Nephron progenitor cell (in vitro differentiated cells): ENCODE measurements at regions not wholly inside any gene's neighbourhood (a gene's known extent, or its start where the extent isn't known, plus 50 kb on each side); places are given as distances from the start of the nearest gene placed in this dataset.

Source experiments
- DNase-seq: peaks from one replicate; pipeline ENCODE4 v3.0.0; 2021
- H3K27ac Mint-ChIP-seq: 2 replicates; pipeline ENCODE4 v1.8.0; 2021; ENCODE audit warnings: mild to moderate bottlenecking, moderate library complexity, mixed read lengths
- H3K27me3 Mint-ChIP-seq: 2 replicates; pipeline ENCODE4 v1.8.0; 2021; ENCODE audit warnings: mild to moderate bottlenecking, low read depth, mixed read lengths; ENCODE audit not compliant: poor library complexity
- H3K36me3 Mint-ChIP-seq: 2 replicates; pipeline ENCODE4 v1.8.0; 2021; ENCODE audit warnings: low read depth, mixed read lengths
- H3K4me1 Mint-ChIP-seq: 2 replicates; pipeline ENCODE4 v1.8.0; 2021; ENCODE audit warnings: mixed read lengths
- H3K4me3 Mint-ChIP-seq: 2 replicates; pipeline ENCODE4 v1.8.0; 2021; ENCODE audit warnings: mild to moderate bottlenecking, moderate library complexity, mixed read lengths
- H3K9me3 Mint-ChIP-seq: 2 replicates; pipeline ENCODE4 v1.8.0; 2021; ENCODE audit warnings: mild to moderate bottlenecking, moderate library complexity, mixed read lengths
- TF ChIP-seq, protein P1 (sequence below): fragments of 200-600 bp; sonication (generic); IDR thresholded peaks from 2 replicates; pipeline ENCODE4 v1.5.0; 2021; ENCODE audit warnings: antibody characterized with exemption

DNA sequence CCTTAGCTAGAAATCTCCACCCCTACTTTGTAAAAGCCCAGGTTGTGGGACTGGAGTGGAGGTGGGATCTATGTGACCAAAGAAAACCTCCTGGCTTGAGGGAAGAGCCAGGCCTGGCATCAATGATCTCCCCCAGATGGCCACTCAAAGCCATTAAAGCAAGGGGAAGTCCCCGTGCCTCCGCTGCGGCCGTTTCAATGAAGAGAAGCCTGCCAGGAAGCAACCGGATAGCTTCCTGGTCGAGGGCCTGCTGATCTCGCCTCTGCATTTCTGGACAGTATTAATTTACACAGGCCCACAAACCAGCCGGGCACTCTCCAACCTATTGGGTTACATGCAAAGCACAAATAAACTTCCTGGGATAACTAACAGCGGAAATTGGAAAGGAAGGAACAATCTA, 160.5 kb upstream of the MSX2 start:
- Mint-ChIP-seq H3K27ac (peak overlapping the region; percentile 36), H3K4me1 (peaks cover 17% of the 10 kb centered on the region)
- peak; percentile 51 for DNase-seq

GRCh38 chr5:174567506-174568141, 156.8 kb upstream of the MSX2 start:
- peaks cover 33% of the 10 kb centered on the region for H3K4me1 Mint-ChIP-seq
- no peaks in the 10 kb centered on the region for H3K36me3 Mint-ChIP-seq
- H3K27me3 Mint-ChIP-seq: peaks cover 11% of the 10 kb centered on the region
- DNase-seq: no peak
- no peaks in the 10 kb centered on the region for H3K9me3 Mint-ChIP-seq
- TF ChIP-seq, protein P1, sequence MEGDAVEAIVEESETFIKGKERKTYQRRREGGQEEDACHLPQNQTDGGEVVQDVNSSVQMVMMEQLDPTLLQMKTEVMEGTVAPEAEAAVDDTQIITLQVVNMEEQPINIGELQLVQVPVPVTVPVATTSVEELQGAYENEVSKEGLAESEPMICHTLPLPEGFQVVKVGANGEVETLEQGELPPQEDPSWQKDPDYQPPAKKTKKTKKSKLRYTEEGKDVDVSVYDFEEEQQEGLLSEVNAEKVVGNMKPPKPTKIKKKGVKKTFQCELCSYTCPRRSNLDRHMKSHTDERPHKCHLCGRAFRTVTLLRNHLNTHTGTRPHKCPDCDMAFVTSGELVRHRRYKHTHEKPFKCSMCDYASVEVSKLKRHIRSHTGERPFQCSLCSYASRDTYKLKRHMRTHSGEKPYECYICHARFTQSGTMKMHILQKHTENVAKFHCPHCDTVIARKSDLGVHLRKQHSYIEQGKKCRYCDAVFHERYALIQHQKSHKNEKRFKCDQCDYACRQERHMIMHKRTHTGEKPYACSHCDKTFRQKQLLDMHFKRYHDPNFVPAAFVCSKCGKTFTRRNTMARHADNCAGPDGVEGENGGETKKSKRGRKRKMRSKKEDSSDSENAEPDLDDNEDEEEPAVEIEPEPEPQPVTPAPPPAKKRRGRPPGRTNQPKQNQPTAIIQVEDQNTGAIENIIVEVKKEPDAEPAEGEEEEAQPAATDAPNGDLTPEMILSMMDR: no peak
- H3K4me3 Mint-ChIP-seq: no peak overlapping the region
- no peak overlapping the region for H3K27ac Mint-ChIP-seq

More for the DNA sequence above, 160.5 kb upstream of the MSX2 start:
- Mint-ChIP-seq H3K9me3 (peaks cover 10% of the 10 kb centered on the region), H3K4me3 (no peak overlapping the region), H3K27me3 (peaks cover 26% of the 10 kb centered on the region), H3K36me3 (no peaks in the 10 kb centered on the region)
- TF ChIP-seq, protein P1: no peak

DNA sequence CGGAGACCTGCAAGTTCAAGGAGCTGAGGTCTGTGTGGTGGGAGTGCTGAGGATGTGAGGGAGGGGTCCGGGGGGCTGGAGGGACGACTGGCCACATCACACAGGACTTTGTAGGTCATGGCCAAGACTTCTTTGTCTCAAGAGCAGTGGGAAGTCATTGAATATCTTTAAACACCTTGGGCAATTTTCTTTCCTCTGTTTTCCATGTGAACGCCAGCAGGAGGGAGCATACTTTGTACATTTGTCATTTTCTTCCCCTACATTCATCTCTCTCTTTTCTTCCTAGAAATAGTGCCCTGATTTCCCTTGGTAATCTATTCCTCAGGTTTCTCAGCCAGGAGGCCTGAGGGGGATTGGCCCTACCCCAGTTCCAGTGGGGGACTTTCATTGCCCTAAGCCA, 153.7 kb upstream of the MSX2 start:
- TF ChIP-seq, protein P1: no peak
- Mint-ChIP-seq H3K4me3 (no peak overlapping the region), H3K36me3 (no peaks in the 10 kb centered on the region), H3K27ac (no peak overlapping the region), H3K4me1 (peaks cover 42% of the 10 kb centered on the region), H3K9me3 (no peaks in the 10 kb centered on the region), H3K27me3 (peaks cover 16% of the 10 kb centered on the region)
- DNase-seq: no peak

DNA sequence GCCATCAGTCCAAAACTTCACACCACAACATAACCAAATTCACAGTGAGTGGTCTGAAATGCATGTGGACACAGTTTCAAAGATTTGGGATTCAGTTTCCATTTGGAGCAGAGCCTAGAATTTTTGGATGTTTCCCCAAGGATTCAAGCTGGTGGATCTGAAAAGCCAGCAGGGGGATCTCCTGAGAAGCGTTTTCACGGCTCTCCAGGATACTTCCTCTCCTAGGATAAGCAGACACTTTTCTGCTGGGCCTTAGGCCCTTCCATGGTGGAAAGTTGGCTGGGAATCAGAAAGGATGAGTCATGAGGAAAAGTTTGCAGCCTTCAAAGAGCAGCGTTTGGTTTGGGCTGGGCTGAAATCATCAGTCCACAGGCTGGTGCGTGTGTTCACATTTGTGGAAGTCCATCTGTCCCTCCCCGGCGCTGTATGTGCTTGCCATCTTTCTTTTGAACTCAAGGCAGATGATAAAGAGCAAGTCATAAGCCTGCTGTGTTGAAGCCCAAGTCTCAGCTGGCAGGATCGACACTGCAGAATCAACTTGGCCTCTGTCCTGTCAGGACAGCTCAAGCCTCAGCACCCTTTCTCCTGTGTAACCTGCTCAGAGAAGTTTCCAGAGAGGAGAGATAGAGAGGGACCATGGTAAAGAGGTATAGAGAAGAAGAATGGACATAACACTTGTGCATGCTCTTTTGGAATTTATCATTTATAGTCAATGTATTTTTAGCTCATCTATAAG, 152.6 kb upstream of the MSX2 start:
- Mint-ChIP-seq H3K4me1 (peaks cover 42% of the 10 kb centered on the region), H3K4me3 (no peak overlapping the region), H3K9me3 (no peaks in the 10 kb centered on the region), H3K27ac (no peak overlapping the region), H3K27me3 (peaks cover 12% of the 10 kb centered on the region), H3K36me3 (no peaks in the 10 kb centered on the region)
- TF ChIP-seq, protein P1: no peak
- DNase-seq: no peak

DNA sequence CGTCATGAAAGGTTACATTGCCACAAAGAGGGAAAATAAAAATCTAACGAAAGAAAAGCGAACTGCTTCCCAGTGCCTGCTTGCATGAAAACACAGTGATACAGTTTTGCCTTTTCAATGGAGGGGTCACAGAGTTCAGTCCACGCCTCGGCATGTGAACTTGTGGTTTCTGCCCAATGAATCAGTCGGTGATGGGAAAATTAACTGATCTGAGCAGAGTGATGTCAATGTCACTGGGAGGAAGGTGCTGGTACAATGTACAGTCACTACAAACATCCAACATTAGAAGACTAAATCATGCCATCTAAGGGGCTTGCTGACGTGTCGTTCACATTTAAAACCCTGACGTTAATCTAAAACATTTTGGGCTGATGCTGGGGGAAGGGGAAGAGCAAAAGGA, 151.8 kb upstream of the MSX2 start:
- Mint-ChIP-seq H3K36me3 (no peaks in the 10 kb centered on the region), H3K27ac (peak overlapping the region; percentile 28), H3K4me3 (peak overlapping the region; percentile 9), H3K4me1 (peaks cover 42% of the 10 kb centered on the region), H3K9me3 (no peaks in the 10 kb centered on the region), H3K27me3 (peaks cover 12% of the 10 kb centered on the region)
- TF ChIP-seq, protein P1: no peak
- no peak for DNase-seq
